Upper lobe of left lung (tissue), 4 donors: ENCODE measurements at regions not wholly inside any gene's neighbourhood (a gene's known extent, or its start where the extent isn't known, plus 50 kb on each side); places are given as distances from the start of the nearest gene placed in this dataset.

Source experiments
- CTCF ChIP-seq, 6 experiments: fragments of 450-650 bp in 4 of 6; fragments of 200-600 bp in 2 of 6; sonication (generic) in 2 of 6; IDR thresholded peaks; one replicate each; pipeline ENCODE4 v1.5.1; 2016 to 2019; ENCODE audit warnings: antibody characterized with exemption in 6 of 6
- POLR2A ChIP-seq, 4 donors: fragments of 450-650 bp; IDR thresholded peaks; one replicate each; pipeline ENCODE4 v1.5.1; 2016 to 2017; ENCODE audit warnings: antibody characterized with exemption in 4 of 4, mild to moderate bottlenecking in 2 of 4

- TF ChIP-seq CTCF (IDR thresholded peaks at IDR 0.05): no peak
- no peak for TF ChIP-seq POLR2A (IDR thresholded peaks at IDR 0.05)
These were observed 264.3 kb upstream of the KLF6 start for GRCh38 chr10:4049348-4049747.
